HG03066 (cell line): ENCODE measurements at regions not wholly inside any gene's neighbourhood (a gene's known extent, or its start where the extent isn't known, plus 50 kb on each side); places are given as distances from the start of the nearest gene placed in this dataset.

Experiments
- ATAC-seq: cut with Tn5 transposase; IDR thresholded peaks from one replicate; pipeline ENCODE4 v1.9.1; 2021; ENCODE audit warnings: low read depth; ENCODE audit not compliant: unreplicated experiment

- ATAC-seq: no peak
These were observed 217.1 kb downstream of the HTR7 start for GRCh38 chr10:90640756-90641155.

- ATAC-seq: no peak
These were observed 216.1 kb downstream of the HTR7 start for GRCh38 chr10:90641731-90642130.

GRCh38 chr10:90642136-90642535 lies 215.7 kb downstream of the HTR7 start:
- ATAC-seq: no peak

GRCh38 chr10:90642650-90643049 lies 215.2 kb downstream of the HTR7 start:
- no peak for ATAC-seq

- ATAC-seq: no peak
These were observed 213.7 kb downstream of the HTR7 start for GRCh38 chr10:90644165-90644564.

- ATAC-seq: no peak
These were observed 207.0 kb downstream of the HTR7 start for GRCh38 chr10:90650858-90651257.

GRCh38 chr10:90652519-90652918 lies 205.3 kb downstream of the HTR7 start:
- ATAC-seq: no peak

- ATAC-seq: no peak
These were observed 199.0 kb downstream of the HTR7 start for GRCh38 chr10:90658791-90659190.

GRCh38 chr10:90665905-90666662 lies 191.8 kb downstream of the HTR7 start:
- ATAC-seq: no peak

GRCh38 chr10:90674461-90674860 lies 183.4 kb downstream of the HTR7 start:
- ATAC-seq: no peak

GRCh38 chr10:90674928-90675327 lies 182.9 kb downstream of the HTR7 start:
- ATAC-seq: no peak

GRCh38 chr10:90675621-90676020 lies 182.2 kb downstream of the HTR7 start:
- ATAC-seq: no peak
